ENCODE measurements at regions not wholly inside any gene's neighbourhood (a gene's known extent, or its start where the extent isn't known, plus 50 kb on each side); places are given as distances from the start of the nearest gene placed in this dataset.

GRCh38 chr21:43302062-43302700, 124.8 kb downstream of the SIK1 start:
- Histone ChIP-seq H3K4me1 (peaks cover 0 to 14% (median 2%) of the 10 kb centered on the region in 4 donors), H3K36me3 (no peaks in the 10 kb centered on the region), H3K27me3 (no peaks in the 10 kb centered on the region), H3K9me3 (no peaks in the 10 kb centered on the region), H3K27ac (peak overlapping the region; percentile 38 to 85 (median 76)), H3K4me3 (no peak overlapping the region)
- no peak for DNase-seq (ENCODE audit: low spot score in 2 of 2)
- 93 to 98% methylated on average over 14 to 20 of the region's 23 CpGs for WGBS, 2 donors
- TF ChIP-seq POLR2A (IDR thresholded peaks at IDR 0.05) = no peak
- TF ChIP-seq EP300 (IDR thresholded peaks at IDR 0.05) = no peak
- no peak for TF ChIP-seq CTCF (IDR thresholded peaks at IDR 0.05)

GRCh38 chr21:43301409-43302061, 125.4 kb downstream of the SIK1 start:
- peaks cover 0 to 14% (median 2%) of the 10 kb centered on the region in 4 donors for H3K4me1 ChIP-seq
- H3K4me3 ChIP-seq = no peak overlapping the region
- H3K27me3 ChIP-seq = no peaks in the 10 kb centered on the region
- no peak for DNase-seq (ENCODE audit: low spot score in 2 of 2)
- WGBS, 2 donors = 78 to 83% methylated on average over 18 to 19 of the region's 19 CpGs
- H3K9me3 ChIP-seq = no peaks in the 10 kb centered on the region
- no peak for TF ChIP-seq POLR2A (IDR thresholded peaks at IDR 0.05)
- TF ChIP-seq CTCF (IDR thresholded peaks at IDR 0.05) = no peak
- no peak for TF ChIP-seq EP300 (IDR thresholded peaks at IDR 0.05)
- H3K27ac ChIP-seq = peak overlapping the region; percentile 38 to 85 (median 76)
- no peaks in the 10 kb centered on the region for H3K36me3 ChIP-seq

- H3K4me3 ChIP-seq = no peak overlapping the region
- peaks cover 0 to 14% (median 2%) of the 10 kb centered on the region in 4 donors for H3K4me1 ChIP-seq
- WGBS, 2 donors = 56 to 62% methylated on average over 29 to 36 of the region's 42 CpGs
- DNase-seq (ENCODE audit: low spot score in 2 of 2) = peak; percentile 23 to 47
- peak overlapping the region; percentile 38 to 85 (median 76) for H3K27ac ChIP-seq
- no peaks in the 10 kb centered on the region for H3K27me3 ChIP-seq
- no peak for TF ChIP-seq POLR2A (IDR thresholded peaks at IDR 0.05)
- TF ChIP-seq EP300 (IDR thresholded peaks at IDR 0.05) = peak; percentile 94 to 95
- no peak for TF ChIP-seq CTCF (IDR thresholded peaks at IDR 0.05)
- peaks cover 0 to 7% (median 0%) of the 10 kb centered on the region in 4 donors for H3K9me3 ChIP-seq
- no peaks in the 10 kb centered on the region for H3K36me3 ChIP-seq
Measured at GRCh38 chr21:43300496-43301408, 126.2 kb downstream of the SIK1 start.

GRCh38 chr21:43299441-43300277, 127.3 kb downstream of the SIK1 start:
- peak; percentile 69 to 96 for TF ChIP-seq EP300 (IDR thresholded peaks at IDR 0.05)
- TF ChIP-seq CTCF (IDR thresholded peaks at IDR 0.05) = peak in 1 of 5 experiments; percentile 33
- TF ChIP-seq POLR2A (IDR thresholded peaks at IDR 0.05) = no peak
- H3K4me3 ChIP-seq = no peak overlapping the region
- 68 to 81% methylated on average over 22 to 34 of the region's 34 CpGs for WGBS, 2 donors
- H3K9me3 ChIP-seq = peaks cover 0 to 18% (median 0%) of the 10 kb centered on the region in 4 donors
- H3K4me1 ChIP-seq = peaks cover 0 to 14% (median 2%) of the 10 kb centered on the region in 4 donors
- DNase-seq (ENCODE audit: low spot score in 2 of 2) = peak; percentile 69 to 72
- H3K27ac ChIP-seq = peak overlapping the region in 1 of 4 donors; percentile 85
- no peaks in the 10 kb centered on the region for H3K27me3 ChIP-seq
- H3K36me3 ChIP-seq = no peaks in the 10 kb centered on the region
